HL-60 (cell line): ENCODE measurements at regions not wholly inside any gene's neighbourhood (a gene's known extent, or its start where the extent isn't known, plus 50 kb on each side); places are given as distances from the start of the nearest gene placed in this dataset.

Source experiments
- DNase-seq, 2 experiments: peaks; one replicate each; pipeline ENCODE4 v3.0.0-alpha.2; 2010 to 2020; ENCODE audit warnings: low read depth in 1 of 2, low spot score in 1 of 2
- H3K27ac ChIP-seq: fragments of 250-450 bp; sonication (Bioruptor Pico); replicated peaks from 2 replicates; pipeline ENCODE4 v1.5.1; 2020; ENCODE audit warnings: mild to moderate bottlenecking, moderate library complexity
- H3K27me3 ChIP-seq: fragments of 250-450 bp; sonication (Bioruptor Pico); 2 replicates; pipeline ENCODE4 v1.5.1; 2021; ENCODE audit warnings: mild to moderate bottlenecking, moderate library complexity; ENCODE audit not compliant: insufficient read depth, poor library complexity, severe bottlenecking
- H3K4me3 ChIP-seq: replicated peaks from 2 replicates; pipeline ENCODE4 v1.5.1; 2011; ENCODE audit warnings: mild to moderate bottlenecking, control low read depth, low read length; ENCODE audit not compliant: insufficient read depth
- GABPA ChIP-seq: IDR thresholded peaks from 2 replicates; pipeline ENCODE4 v1.6.1; 2012; ENCODE audit warnings: low read depth
- POLR2AphosphoS5 ChIP-seq: IDR thresholded peaks from 2 replicates; pipeline ENCODE4 v1.6.1; 2012; ENCODE audit warnings: low read depth
- SPI1 ChIP-seq: IDR thresholded peaks from 2 replicates; pipeline ENCODE4 v1.6.1; 2012; ENCODE audit warnings: low read depth, mild to moderate bottlenecking, borderline replicate concordance
- TF ChIP-seq, protein P1 (sequence below): IDR thresholded peaks from one replicate; pipeline ENCODE4 v1.5.1; 2011; ENCODE audit warnings: low read length, control low read depth, inconsistent platforms; ENCODE audit not compliant: insufficient read depth
- TF ChIP-seq, protein P2 (sequence below): IDR thresholded peaks from 2 replicates; pipeline ENCODE4 v1.6.1; 2012; ENCODE audit warnings: low read depth; ENCODE audit not compliant: insufficient replicate concordance

DNA sequence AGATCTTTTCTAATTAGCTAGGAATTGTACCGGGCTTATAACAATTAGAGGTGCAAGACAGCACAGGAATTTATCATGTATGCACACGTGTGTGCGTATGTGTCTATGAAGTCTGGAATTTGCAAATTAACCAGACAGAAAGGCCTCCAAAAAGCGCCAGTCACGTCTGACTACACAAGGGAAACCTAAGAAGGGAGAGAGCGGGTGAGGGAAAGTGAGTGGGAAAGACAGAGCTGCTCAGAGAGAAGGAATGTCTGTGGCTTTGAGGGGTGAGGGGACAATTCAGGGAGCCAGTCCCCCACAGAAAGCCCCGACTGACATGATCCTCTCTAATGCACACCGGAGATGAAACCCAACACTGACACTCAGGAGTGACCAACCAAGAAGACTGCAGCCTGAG is 197.7 kb upstream of the SH3BP4 start:
- H3K4me3 ChIP-seq = no peak overlapping the region
- no peaks in the 10 kb centered on the region for H3K27me3 ChIP-seq
- no peak overlapping the region for H3K27ac ChIP-seq
- TF ChIP-seq, protein P1, sequence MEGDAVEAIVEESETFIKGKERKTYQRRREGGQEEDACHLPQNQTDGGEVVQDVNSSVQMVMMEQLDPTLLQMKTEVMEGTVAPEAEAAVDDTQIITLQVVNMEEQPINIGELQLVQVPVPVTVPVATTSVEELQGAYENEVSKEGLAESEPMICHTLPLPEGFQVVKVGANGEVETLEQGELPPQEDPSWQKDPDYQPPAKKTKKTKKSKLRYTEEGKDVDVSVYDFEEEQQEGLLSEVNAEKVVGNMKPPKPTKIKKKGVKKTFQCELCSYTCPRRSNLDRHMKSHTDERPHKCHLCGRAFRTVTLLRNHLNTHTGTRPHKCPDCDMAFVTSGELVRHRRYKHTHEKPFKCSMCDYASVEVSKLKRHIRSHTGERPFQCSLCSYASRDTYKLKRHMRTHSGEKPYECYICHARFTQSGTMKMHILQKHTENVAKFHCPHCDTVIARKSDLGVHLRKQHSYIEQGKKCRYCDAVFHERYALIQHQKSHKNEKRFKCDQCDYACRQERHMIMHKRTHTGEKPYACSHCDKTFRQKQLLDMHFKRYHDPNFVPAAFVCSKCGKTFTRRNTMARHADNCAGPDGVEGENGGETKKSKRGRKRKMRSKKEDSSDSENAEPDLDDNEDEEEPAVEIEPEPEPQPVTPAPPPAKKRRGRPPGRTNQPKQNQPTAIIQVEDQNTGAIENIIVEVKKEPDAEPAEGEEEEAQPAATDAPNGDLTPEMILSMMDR = no peak
- TF ChIP-seq SPI1 = no peak
- no peak for TF ChIP-seq POLR2AphosphoS5
- TF ChIP-seq, protein P2, sequence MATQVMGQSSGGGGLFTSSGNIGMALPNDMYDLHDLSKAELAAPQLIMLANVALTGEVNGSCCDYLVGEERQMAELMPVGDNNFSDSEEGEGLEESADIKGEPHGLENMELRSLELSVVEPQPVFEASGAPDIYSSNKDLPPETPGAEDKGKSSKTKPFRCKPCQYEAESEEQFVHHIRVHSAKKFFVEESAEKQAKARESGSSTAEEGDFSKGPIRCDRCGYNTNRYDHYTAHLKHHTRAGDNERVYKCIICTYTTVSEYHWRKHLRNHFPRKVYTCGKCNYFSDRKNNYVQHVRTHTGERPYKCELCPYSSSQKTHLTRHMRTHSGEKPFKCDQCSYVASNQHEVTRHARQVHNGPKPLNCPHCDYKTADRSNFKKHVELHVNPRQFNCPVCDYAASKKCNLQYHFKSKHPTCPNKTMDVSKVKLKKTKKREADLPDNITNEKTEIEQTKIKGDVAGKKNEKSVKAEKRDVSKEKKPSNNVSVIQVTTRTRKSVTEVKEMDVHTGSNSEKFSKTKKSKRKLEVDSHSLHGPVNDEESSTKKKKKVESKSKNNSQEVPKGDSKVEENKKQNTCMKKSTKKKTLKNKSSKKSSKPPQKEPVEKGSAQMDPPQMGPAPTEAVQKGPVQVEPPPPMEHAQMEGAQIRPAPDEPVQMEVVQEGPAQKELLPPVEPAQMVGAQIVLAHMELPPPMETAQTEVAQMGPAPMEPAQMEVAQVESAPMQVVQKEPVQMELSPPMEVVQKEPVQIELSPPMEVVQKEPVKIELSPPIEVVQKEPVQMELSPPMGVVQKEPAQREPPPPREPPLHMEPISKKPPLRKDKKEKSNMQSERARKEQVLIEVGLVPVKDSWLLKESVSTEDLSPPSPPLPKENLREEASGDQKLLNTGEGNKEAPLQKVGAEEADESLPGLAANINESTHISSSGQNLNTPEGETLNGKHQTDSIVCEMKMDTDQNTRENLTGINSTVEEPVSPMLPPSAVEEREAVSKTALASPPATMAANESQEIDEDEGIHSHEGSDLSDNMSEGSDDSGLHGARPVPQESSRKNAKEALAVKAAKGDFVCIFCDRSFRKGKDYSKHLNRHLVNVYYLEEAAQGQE = no peak
- no peak for TF ChIP-seq GABPA
- DNase-seq = no peak

DNA sequence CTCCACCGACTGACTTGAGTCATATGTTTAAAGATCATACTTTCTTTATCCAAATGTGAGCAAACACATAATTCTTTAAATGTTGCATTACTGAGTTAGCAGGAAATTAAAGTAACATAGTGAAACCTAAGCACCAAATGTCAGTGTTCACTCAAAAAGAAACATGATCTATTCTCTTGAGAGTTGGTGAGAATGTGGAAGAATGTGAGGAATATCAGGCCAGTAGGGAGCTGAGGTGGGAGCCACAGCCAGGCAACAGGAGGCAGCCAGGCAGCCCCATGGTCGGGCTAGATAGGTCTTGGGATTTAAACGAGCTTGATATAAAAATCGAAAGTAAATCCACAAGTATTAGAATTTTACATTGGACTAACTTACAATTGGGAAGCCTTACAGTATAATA is 198.1 kb upstream of the SH3BP4 start:
- no peak for DNase-seq
- Histone ChIP-seq H3K27me3 (no peaks in the 10 kb centered on the region), H3K4me3 (no peak overlapping the region), H3K27ac (no peak overlapping the region)
- TF ChIP-seq SPI1 (no peak), GABPA (no peak)
- TF ChIP-seq, protein P1 = no peak

DNA sequence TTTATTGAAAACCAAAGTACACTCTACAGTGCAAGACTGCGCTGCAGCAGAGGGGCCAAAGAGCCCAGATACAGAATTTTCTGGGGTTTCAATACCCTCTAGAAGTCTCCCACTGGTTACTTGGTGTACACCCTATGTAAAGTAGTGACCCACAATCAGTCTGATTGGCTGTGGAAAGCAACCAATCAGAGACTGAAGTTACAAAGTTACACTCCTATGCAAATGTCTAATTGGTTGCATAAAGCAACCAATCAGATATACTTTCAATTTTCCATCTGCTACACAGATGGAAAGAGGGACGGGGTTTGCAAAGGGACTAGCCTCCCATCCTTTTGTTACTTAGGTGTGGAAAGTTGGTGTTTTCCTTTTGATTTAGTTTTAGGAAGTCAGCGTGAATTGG is 198.9 kb upstream of the SH3BP4 start:
- TF ChIP-seq, protein P1 = no peak
- TF ChIP-seq, protein P2 = no peak
- TF ChIP-seq SPI1 (no peak), POLR2AphosphoS5 (no peak), GABPA (no peak)
- Histone ChIP-seq H3K27me3 (no peaks in the 10 kb centered on the region), H3K4me3 (no peak overlapping the region), H3K27ac (no peak overlapping the region)
- DNase-seq = no peak

DNA sequence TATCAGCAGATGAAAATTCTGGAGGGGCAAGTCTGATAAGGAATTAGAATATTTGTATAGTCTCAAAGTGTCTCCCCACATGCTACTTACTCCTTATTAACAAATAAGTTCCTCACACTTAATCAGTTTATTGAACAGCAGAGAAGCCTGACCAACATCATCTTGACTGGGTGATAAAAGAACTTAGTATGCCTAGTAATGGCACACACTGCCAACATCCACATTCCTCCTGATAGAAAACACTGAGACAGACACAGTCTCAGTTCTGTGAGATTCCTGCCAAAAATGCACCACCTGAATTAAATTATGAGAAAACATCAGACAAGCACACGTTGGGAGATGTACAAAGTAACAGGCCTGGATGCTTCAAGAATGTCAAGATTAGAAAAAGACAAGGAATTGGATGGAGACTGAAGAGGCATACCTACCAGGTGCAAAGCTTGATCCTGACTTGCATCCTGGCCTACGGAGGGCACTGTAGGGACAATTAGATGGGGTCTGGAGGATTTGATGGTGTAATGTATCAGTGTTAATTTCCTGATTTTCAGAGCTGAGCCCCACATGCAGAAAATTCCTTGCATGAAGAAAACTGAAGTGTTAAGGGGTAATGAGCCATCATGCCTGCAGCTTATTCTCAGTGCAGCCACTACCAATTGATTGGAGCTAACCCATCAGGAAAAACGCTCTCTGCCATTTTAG is 200.4 kb upstream of the SH3BP4 start:
- H3K27ac ChIP-seq = no peak overlapping the region
- TF ChIP-seq, protein P1 = no peak
- H3K4me3 ChIP-seq = no peak overlapping the region
- no peaks in the 10 kb centered on the region for H3K27me3 ChIP-seq
- DNase-seq = no peak
